Tibial nerve (tissue), 4 donors: ENCODE measurements at regions not wholly inside any gene's neighbourhood (a gene's known extent, or its start where the extent isn't known, plus 50 kb on each side); places are given as distances from the start of the nearest gene placed in this dataset.

Source experiments
- DNase-seq, 2 donors: peaks; one replicate each; pipeline ENCODE4 v3.0.0-alpha.2; 2019; ENCODE audit warnings: low spot score in 2 of 2
- H3K27ac ChIP-seq, 4 donors: fragments of 200-600 bp; sonication (generic) in 3 of 4; one replicate each; pipeline ENCODE4 v1.5.1; 2017 to 2019; ENCODE audit warnings: mild to moderate bottlenecking in 1 of 4
- H3K27me3 ChIP-seq, 2 donors: fragments of 200-600 bp; sonication (generic) in 1 of 2; one replicate each; pipeline versions ENCODE4 v1.5.1 to v1.6.0; 2017 to 2019
- H3K36me3 ChIP-seq, 3 donors: fragments of 200-600 bp; sonication (generic); one replicate each; pipeline ENCODE4 v1.5.1; 2018 to 2019
- H3K4me1 ChIP-seq, 4 donors: fragments of 200-600 bp; sonication (generic) in 3 of 4; one replicate each; pipeline ENCODE4 v1.5.1; 2017 to 2019
- H3K4me3 ChIP-seq, 4 donors: fragments of 200-600 bp; sonication (generic) in 3 of 4; one replicate each; pipeline ENCODE4 v1.5.1; 2017 to 2019; ENCODE audit warnings: mild to moderate bottlenecking in 1 of 4, moderate library complexity in 1 of 4
- H3K9me3 ChIP-seq, 4 donors: fragments of 200-600 bp; sonication (generic) in 3 of 4; one replicate each; pipeline ENCODE4 v1.5.1; 2017 to 2019
- EP300 ChIP-seq, 2 donors: sonication (generic); formaldehyde crosslinking; IDR thresholded peaks; one replicate each; pipeline ENCODE4 v1.6.1; 2017; ENCODE audit warnings: antibody characterized with exemption in 2 of 2, mild to moderate bottlenecking in 1 of 2
- POLR2A ChIP-seq, 2 donors: fragments of 450-650 bp; IDR thresholded peaks; one replicate each; pipeline ENCODE4 v1.6.1; 2017; ENCODE audit warnings: antibody characterized with exemption in 2 of 2, mild to moderate bottlenecking in 2 of 2, moderate library complexity in 2 of 2
- WGBS, 2 donors: methylation state at CpG; one replicate each; pipeline ENCODE4 v1.1.5; 2018; 5-methylcytosine and 5-hydroxymethylcytosine counted together
- TF ChIP-seq, protein P1 (sequence below), 5 experiments: fragments of 200-600 bp in 3 of 5; fragments of 450-650 bp in 2 of 5; sonication (generic) in 3 of 5; IDR thresholded peaks; one replicate each; pipeline ENCODE4 v1.5.1; 2016 to 2019; ENCODE audit warnings: antibody characterized with exemption in 5 of 5, mild to moderate bottlenecking in 3 of 5, moderate library complexity in 2 of 5

DNA sequence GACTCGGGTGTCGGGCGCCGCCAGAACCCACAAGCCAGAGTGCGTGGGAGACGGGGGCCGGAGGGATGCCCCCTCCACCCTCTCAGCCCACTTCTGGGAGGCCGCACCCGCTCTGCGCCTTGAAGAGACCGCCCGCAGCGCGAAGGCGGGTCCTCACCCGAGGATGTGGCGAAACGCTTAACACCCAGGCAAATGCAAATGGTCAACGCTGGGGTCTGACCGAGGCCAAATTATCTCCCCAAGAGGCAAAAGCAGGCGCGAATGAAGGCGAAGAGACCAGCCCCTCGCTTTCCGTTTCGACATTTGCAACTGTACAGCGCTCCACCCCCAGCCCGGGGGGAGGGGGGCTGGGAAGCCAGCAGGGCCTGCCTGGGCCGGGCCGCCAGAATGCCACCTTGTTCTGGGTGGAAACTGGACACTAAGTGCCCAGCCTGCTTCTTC is 137.7 kb upstream of the ZIC3 start:
- Histone ChIP-seq H3K4me1 (peaks cover 0 to 23% (median 3%) of the 10 kb centered on the region in 4 donors), H3K9me3 (no peaks in the 10 kb centered on the region), H3K4me3 (peak overlapping the region; percentile 24 to 55 (median 32)), H3K36me3 (no peaks in the 10 kb centered on the region), H3K27ac (no peak overlapping the region), H3K27me3 (peaks cover 0 to 81% of the 10 kb centered on the region in 2 donors)
- DNase-seq, result no peak
- TF ChIP-seq POLR2A (IDR thresholded peaks at IDR 0.05), result no peak
- TF ChIP-seq EP300 (IDR thresholded peaks at IDR 0.05), result no peak
- TF ChIP-seq, protein P1, sequence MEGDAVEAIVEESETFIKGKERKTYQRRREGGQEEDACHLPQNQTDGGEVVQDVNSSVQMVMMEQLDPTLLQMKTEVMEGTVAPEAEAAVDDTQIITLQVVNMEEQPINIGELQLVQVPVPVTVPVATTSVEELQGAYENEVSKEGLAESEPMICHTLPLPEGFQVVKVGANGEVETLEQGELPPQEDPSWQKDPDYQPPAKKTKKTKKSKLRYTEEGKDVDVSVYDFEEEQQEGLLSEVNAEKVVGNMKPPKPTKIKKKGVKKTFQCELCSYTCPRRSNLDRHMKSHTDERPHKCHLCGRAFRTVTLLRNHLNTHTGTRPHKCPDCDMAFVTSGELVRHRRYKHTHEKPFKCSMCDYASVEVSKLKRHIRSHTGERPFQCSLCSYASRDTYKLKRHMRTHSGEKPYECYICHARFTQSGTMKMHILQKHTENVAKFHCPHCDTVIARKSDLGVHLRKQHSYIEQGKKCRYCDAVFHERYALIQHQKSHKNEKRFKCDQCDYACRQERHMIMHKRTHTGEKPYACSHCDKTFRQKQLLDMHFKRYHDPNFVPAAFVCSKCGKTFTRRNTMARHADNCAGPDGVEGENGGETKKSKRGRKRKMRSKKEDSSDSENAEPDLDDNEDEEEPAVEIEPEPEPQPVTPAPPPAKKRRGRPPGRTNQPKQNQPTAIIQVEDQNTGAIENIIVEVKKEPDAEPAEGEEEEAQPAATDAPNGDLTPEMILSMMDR (IDR thresholded peaks at IDR 0.05), result no peak
- 0 to 41% methylated on average over 1 to 27 of the region's 30 CpGs for WGBS, 2 donors

DNA sequence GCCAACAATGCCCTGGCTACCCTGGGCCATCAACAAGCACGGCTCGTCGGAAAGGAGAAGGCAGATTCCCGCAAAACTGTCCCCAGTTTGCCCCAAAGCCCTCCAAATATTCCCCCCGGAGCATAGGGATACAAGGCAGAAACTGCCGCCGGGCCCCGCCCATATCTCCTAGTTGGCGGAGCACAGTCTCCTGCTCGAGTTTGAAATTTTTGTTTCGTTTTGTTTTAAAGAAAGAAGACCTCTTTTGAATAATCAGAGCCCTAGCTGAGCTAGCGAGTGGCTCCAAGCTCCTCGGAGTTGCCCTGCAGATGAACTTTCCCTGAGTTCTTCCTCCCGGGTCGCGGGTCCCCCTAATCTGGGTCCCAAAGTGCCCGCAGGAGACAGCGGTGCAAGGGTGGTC is 138.1 kb upstream of the ZIC3 start:
- H3K4me3 ChIP-seq, result peak overlapping the region; percentile 24 to 55 (median 32)
- H3K36me3 ChIP-seq, result no peaks in the 10 kb centered on the region
- 0 to 40% methylated on average over 6 to 18 of the region's 18 CpGs for WGBS, 2 donors
- TF ChIP-seq, protein P1 (IDR thresholded peaks at IDR 0.05), result no peak
- no peak for TF ChIP-seq POLR2A (IDR thresholded peaks at IDR 0.05)
- no peak for TF ChIP-seq EP300 (IDR thresholded peaks at IDR 0.05)
- peaks cover 0 to 85% of the 10 kb centered on the region in 2 donors for H3K27me3 ChIP-seq
- no peak overlapping the region for H3K27ac ChIP-seq
- no peak for DNase-seq
- H3K9me3 ChIP-seq, result no peaks in the 10 kb centered on the region
- peaks cover 0 to 23% (median 3%) of the 10 kb centered on the region in 4 donors for H3K4me1 ChIP-seq

DNA sequence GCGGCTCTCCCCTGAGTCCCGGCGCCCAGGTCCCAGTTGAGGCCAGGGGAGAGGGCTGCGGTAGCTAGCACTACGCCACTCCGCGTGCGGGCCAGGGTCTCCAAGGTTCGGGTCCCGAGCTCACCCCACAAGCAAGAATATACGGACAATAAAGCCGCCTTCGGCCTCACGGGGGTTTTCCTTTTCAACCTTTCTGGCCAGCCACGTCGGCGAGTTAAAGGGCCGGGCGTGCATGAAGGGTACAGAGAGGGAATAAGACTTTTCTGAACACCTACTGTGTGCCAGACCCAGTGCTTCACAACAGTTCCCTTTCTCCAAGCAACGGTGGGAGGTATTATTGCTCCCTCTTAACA is 138.5 kb upstream of the ZIC3 start:
- Histone ChIP-seq H3K9me3 (no peaks in the 10 kb centered on the region), H3K27ac (no peak overlapping the region), H3K4me1 (peaks cover 0 to 23% (median 3%) of the 10 kb centered on the region in 4 donors), H3K36me3 (no peaks in the 10 kb centered on the region), H3K4me3 (peak overlapping the region in 3 of 4 donors; percentile 27 to 55 (median 36)), H3K27me3 (peaks cover 0 to 90% of the 10 kb centered on the region in 2 donors)
- DNase-seq, result no peak
- WGBS, 2 donors, result 0 to 39% methylated on average over 1 to 20 of the region's 20 CpGs
- TF ChIP-seq, protein P1 (IDR thresholded peaks at IDR 0.05), result no peak
- TF ChIP-seq POLR2A (IDR thresholded peaks at IDR 0.05), result no peak
- TF ChIP-seq EP300 (IDR thresholded peaks at IDR 0.05), result no peak

DNA sequence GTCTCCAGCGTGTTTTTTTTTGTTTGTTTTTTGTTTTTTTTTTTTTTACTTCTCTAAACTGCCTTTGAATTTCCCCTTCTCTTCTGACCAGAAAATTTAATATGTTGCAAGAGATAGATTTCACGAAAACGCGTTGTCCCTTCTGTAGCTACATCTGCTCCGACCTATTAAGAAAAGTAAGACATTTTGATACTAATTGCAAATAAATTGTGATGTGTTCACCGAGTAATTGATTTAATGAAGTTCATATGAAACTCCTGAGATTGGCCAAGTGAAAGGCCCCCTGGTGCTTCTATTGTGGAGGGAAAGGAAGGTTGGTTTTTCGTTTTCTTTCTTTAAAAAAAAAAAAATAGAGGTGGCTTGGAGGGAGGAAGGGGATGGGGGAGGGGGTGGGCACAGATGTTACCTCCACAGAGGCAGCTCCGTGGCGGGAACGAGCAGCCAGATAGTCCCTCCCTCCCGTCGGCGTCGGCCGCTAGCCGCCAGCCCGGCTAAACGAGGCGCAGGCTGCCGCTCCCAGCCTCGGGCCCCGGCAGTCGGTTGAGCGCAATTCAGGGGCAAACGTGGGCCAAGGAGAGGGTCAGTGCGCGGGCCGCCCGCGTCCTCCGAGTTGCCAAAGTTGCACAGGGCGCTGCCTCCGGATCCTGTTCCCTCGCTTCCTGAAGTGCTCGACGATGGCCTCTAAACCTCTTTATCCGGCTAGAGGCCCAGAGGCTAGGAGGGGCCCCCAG is 139.1 kb upstream of the ZIC3 start:
- no peaks in the 10 kb centered on the region for H3K36me3 ChIP-seq
- no peak for TF ChIP-seq EP300 (IDR thresholded peaks at IDR 0.05)
- no peak for DNase-seq
- no peak overlapping the region for H3K27ac ChIP-seq
- WGBS, 2 donors, result 2 to 45% methylated on average over 10 to 37 of the region's 37 CpGs
- H3K4me1 ChIP-seq, result peaks cover 0 to 23% (median 3%) of the 10 kb centered on the region in 4 donors
- H3K27me3 ChIP-seq, result peaks cover 0 to 95% of the 10 kb centered on the region in 2 donors
- peak overlapping the region in 1 of 4 donors; percentile 55 for H3K4me3 ChIP-seq
- no peaks in the 10 kb centered on the region for H3K9me3 ChIP-seq

DNA sequence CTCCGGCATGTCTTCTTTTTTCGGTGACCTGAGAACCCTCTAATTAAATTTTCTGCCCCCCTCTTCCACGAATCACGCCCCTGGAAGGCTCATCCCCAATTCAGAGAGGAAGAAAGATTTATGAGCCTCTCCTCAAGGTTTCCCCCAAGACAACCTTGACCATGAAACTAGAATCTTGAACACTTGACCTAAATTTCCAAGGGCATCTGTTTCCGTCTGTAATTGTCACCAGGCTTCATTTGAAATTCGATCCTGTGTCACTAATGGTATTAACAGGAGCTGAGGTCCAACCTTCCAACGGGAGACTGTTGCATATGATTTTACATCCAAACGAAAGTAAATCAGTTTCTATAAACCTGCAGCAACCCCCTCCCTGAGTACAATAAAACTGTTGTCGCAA is 139.9 kb upstream of the ZIC3 start:
- Histone ChIP-seq H3K36me3 (no peaks in the 10 kb centered on the region), H3K9me3 (no peaks in the 10 kb centered on the region), H3K4me1 (peaks cover 0 to 23% (median 3%) of the 10 kb centered on the region in 4 donors), H3K27me3 (peaks cover 0 to 99% of the 10 kb centered on the region in 2 donors), H3K27ac (no peak overlapping the region), H3K4me3 (no peak overlapping the region)
- 6 to 23% methylated on average over 9 of the region's 9 CpGs for WGBS, 2 donors
- TF ChIP-seq, protein P1 (IDR thresholded peaks at IDR 0.05), result no peak
- TF ChIP-seq POLR2A (IDR thresholded peaks at IDR 0.05) (no peak), EP300 (IDR thresholded peaks at IDR 0.05) (no peak)
- no peak for DNase-seq
